RWPE2 (cell line): ENCODE measurements at regions not wholly inside any gene's neighbourhood (a gene's known extent, or its start where the extent isn't known, plus 50 kb on each side); places are given as distances from the start of the nearest gene placed in this dataset.

Experiments used
- ATAC-seq: fragments of 200-7000 bp; cut with Tn5 transposase; 3 replicates; pipeline ENCODE4 v1.9.1; 2021; ENCODE audit warnings: low read depth
- DNase-seq: peaks from one replicate; pipeline ENCODE4 v3.0.0-alpha.2; 2020; ENCODE audit warnings: low spot score
- H3K27ac ChIP-seq: fragments of 450-650 bp; 2 replicates; pipeline ENCODE4 v1.5.1; 2017; ENCODE audit warnings: mild to moderate bottlenecking; ENCODE audit not compliant: poor library complexity, severe bottlenecking
- H3K27me3 ChIP-seq: fragments of 250-450 bp; sonication (Bioruptor Pico); 2 replicates; pipeline ENCODE4 v1.5.1; 2021; ENCODE audit warnings: mild to moderate bottlenecking, moderate library complexity; ENCODE audit not compliant: insufficient read depth, poor library complexity, severe bottlenecking
- H3K36me3 ChIP-seq: fragments of 250-450 bp; sonication (Bioruptor Pico); 2 replicates; pipeline ENCODE4 v1.5.1; 2020; ENCODE audit warnings: low read depth, mild to moderate bottlenecking, moderate library complexity
- H3K4me1 ChIP-seq: fragments of 250-450 bp; sonication (Bioruptor Pico); 2 replicates; pipeline ENCODE4 v1.5.1; 2021; ENCODE audit warnings: mild to moderate bottlenecking, moderate library complexity; ENCODE audit not compliant: insufficient read depth, poor library complexity, severe bottlenecking
- H3K4me3 ChIP-seq: fragments of 250-450 bp; sonication (Bioruptor Pico); 2 replicates; pipeline ENCODE4 v1.5.1; 2021; ENCODE audit warnings: mild to moderate bottlenecking, moderate library complexity; ENCODE audit not compliant: severe bottlenecking
- H3K9me3 ChIP-seq: fragments of 250-450 bp; sonication (Bioruptor Pico); 2 replicates; pipeline ENCODE4 v1.5.1; 2021; ENCODE audit warnings: mild to moderate bottlenecking, moderate library complexity; ENCODE audit not compliant: severe bottlenecking
- TF ChIP-seq, protein P1 (sequence below): fragments of 450-650 bp; IDR thresholded peaks from one replicate; pipeline ENCODE4 v1.5.1; 2017; ENCODE audit warnings: mild to moderate bottlenecking, moderate library complexity; ENCODE audit not compliant: poor library complexity, severe bottlenecking

DNA sequence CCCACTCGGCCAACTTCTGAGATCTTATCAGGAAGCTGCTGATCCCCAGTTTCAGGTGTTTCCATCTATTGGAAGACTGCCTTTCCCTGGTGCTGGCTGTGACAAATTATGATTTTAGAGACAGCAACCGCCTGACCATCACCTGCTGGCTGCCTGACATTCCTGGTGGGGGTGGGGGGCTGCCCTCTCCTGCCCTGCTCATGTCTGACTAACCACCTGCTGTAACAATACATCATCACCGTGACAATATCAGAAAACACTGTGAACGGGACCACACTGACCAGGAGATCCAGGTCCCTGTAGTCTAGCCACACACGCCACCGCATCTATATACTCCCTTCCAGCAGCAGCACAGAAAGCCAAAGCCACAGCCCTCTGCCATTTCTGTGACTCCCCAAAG is 537.5 kb downstream of the QKI start:
- Histone ChIP-seq H3K9me3 (no peaks in the 10 kb centered on the region), H3K36me3 (no peaks in the 10 kb centered on the region), H3K27ac (no peak overlapping the region), H3K4me1 (peaks cover 6% of the 10 kb centered on the region), H3K27me3 (no peaks in the 10 kb centered on the region), H3K4me3 (no peak overlapping the region)
- TF ChIP-seq, protein P1, sequence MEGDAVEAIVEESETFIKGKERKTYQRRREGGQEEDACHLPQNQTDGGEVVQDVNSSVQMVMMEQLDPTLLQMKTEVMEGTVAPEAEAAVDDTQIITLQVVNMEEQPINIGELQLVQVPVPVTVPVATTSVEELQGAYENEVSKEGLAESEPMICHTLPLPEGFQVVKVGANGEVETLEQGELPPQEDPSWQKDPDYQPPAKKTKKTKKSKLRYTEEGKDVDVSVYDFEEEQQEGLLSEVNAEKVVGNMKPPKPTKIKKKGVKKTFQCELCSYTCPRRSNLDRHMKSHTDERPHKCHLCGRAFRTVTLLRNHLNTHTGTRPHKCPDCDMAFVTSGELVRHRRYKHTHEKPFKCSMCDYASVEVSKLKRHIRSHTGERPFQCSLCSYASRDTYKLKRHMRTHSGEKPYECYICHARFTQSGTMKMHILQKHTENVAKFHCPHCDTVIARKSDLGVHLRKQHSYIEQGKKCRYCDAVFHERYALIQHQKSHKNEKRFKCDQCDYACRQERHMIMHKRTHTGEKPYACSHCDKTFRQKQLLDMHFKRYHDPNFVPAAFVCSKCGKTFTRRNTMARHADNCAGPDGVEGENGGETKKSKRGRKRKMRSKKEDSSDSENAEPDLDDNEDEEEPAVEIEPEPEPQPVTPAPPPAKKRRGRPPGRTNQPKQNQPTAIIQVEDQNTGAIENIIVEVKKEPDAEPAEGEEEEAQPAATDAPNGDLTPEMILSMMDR = no peak
- no peak for ATAC-seq
- no peak for DNase-seq

DNA sequence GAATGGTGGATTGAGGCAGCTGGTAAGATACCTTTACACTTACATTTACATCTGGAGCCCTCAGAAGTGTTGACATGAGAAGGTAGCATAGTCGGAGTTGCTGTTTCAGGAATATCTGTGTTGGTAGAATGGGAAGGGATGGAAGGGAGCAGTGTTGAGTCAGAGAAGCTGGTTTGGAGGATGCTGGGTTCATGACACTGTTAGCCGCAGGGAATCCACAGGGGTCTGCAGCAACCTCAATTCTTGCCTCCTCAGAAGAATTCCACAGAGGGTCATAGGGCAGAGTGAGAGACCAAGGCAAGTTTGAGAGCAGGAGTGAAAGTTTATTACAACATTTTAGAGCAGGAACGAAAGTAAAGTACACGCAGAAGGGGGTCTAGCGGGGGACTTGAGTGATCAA is 536.8 kb downstream of the QKI start:
- DNase-seq (no peak), ATAC-seq (no peak)
- Histone ChIP-seq H3K27me3 (no peaks in the 10 kb centered on the region), H3K9me3 (no peaks in the 10 kb centered on the region), H3K4me1 (peaks cover 3% of the 10 kb centered on the region), H3K36me3 (no peaks in the 10 kb centered on the region), H3K27ac (no peak overlapping the region), H3K4me3 (no peak overlapping the region)
- TF ChIP-seq, protein P1 = no peak

DNA sequence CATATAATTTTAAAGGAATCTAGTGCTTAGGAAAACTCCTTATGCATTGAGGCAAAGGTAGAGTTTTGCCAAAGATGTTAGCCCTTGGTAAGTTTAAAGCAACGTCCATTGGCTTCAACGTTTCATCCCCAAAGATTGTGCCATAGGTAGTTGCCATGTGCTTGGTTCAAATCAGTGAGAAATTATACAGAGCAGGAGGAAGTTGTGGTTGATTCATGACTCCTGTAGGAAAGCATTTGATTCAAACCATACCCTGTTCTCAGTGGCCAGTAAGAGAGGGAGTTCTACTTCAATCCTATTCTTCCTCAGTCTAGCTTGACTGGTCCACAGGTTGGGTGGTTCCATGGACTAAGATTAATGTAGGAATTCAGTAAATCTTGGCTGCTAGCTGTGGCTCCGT is 535.6 kb downstream of the QKI start:
- H3K36me3 ChIP-seq = no peaks in the 10 kb centered on the region
- no peak overlapping the region for H3K4me3 ChIP-seq
- H3K27me3 ChIP-seq = no peaks in the 10 kb centered on the region
- ATAC-seq = no peak
- no peak overlapping the region for H3K27ac ChIP-seq
- DNase-seq = no peak
- H3K4me1 ChIP-seq = no peaks in the 10 kb centered on the region
- no peaks in the 10 kb centered on the region for H3K9me3 ChIP-seq
- TF ChIP-seq, protein P1 = no peak

DNA sequence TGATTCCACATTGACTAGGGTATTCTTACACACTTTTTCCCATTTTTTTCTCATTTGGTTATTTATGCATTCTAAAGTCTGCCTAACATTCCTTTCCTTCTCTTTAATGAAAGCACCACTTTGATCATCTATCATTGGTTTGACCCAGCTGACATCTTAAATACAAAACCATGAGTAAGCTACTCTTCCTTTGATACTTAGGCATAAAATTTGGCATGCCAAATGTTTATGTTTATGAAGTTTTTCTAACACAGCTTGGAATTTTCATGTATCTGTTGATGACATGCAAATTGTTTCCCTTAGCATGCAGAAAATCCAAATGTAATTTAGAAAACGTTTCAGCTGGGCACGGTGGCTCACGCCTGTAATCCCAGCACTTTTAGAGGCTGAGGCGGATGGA is 534.9 kb downstream of the QKI start:
- H3K36me3 ChIP-seq = no peaks in the 10 kb centered on the region
- H3K4me3 ChIP-seq = no peak overlapping the region
- DNase-seq (no peak), ATAC-seq (no peak)
- TF ChIP-seq, protein P1 = no peak
- H3K27me3 ChIP-seq = no peaks in the 10 kb centered on the region
- no peaks in the 10 kb centered on the region for H3K9me3 ChIP-seq
- H3K27ac ChIP-seq = no peak overlapping the region
- H3K4me1 ChIP-seq = no peaks in the 10 kb centered on the region

DNA sequence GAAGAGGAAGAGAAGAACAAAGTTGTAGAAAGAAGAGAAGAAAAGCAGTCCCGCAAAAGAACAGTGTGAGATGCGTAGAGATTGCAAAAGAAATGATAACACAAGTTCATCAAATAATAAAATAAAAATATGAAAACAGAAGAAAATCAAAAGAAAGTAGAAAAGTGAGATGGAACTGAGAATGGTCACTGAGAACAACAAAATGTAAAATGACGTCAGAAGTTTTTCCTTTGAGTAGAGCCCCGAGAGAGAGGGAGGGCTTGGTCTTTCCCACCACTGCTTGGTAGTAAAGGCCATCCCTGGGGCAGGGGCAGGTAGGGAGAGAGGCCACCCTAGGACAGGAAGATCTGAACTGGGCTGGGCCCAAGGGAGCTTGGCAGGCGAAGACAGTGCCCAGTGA is 533.7 kb downstream of the QKI start:
- TF ChIP-seq, protein P1 = no peak
- no peaks in the 10 kb centered on the region for H3K27me3 ChIP-seq
- H3K9me3 ChIP-seq = no peaks in the 10 kb centered on the region
- ATAC-seq (no peak), DNase-seq (no peak)
- no peak overlapping the region for H3K27ac ChIP-seq
- H3K4me1 ChIP-seq = no peaks in the 10 kb centered on the region
- H3K36me3 ChIP-seq = no peaks in the 10 kb centered on the region
- no peak overlapping the region for H3K4me3 ChIP-seq
